SK-N-SH (cell line): ENCODE measurements at regions not wholly inside any gene's neighbourhood (a gene's known extent, or its start where the extent isn't known, plus 50 kb on each side); places are given as distances from the start of the nearest gene placed in this dataset.
A peak's percentile ranks its signal among the peaks of the same experiment; 100 is the strongest.

ENCODE experiments used
- CTCF ChIA-PET: fragments of 300-600, 350-600 bp; formaldehyde crosslinking; extraction: SDS; loops from one replicate; lab custom pipeline; 2021; lab: Yijun Ruan, JAX
- POLR2A ChIA-PET: fragments of 350-600 bp; sonication (Branson Sonifier 250); formaldehyde crosslinking; extraction: SDS; loops from one replicate; lab custom pipeline; 2020; ENCODE audit warnings: antibody characterized with exemption, inconsistent platforms; lab: Yijun Ruan, JAX
- DNase-seq: peaks from one replicate; pipeline ENCODE4 v3.0.0; 2012
- H2AFZ ChIP-seq: fragments of 200-600 bp; sonication (generic); 2 replicates; pipeline ENCODE4 v1.8.1; 2016; ENCODE audit warnings: antibody characterized with exemption, mild to moderate bottlenecking, low read depth
- H3F3A ChIP-seq: fragments of 200-600 bp; sonication (generic); replicated peaks from 2 replicates; pipeline ENCODE3; 2016; ENCODE audit warnings: antibody characterized with exemption, mild to moderate bottlenecking; ENCODE audit not compliant: insufficient read depth
- H3K27ac ChIP-seq, 2 experiments: fragments of 200-500 bp in 1 of 2; fragments of 200-600 bp in 1 of 2; sonication (Bioruptor generic) in 1 of 2; sonication (generic), shearing (Covaris generic) in 1 of 2; 2 replicates each; pipeline versions ENCODE4 v1.5.1 to v1.6.1; 2014 to 2016; ENCODE audit warnings: low read depth in 2 of 2, inconsistent platforms in 1 of 2, low read length in 1 of 2, mild to moderate bottlenecking in 1 of 2, mixed read lengths in 1 of 2
- H3K27me3 ChIP-seq: fragments of 200-600 bp; sonication (generic), shearing (Covaris generic); 2 replicates; pipeline ENCODE4 v1.6.1; 2016; ENCODE audit warnings: mixed run types; ENCODE audit not compliant: insufficient read depth
- H3K36me3 ChIP-seq, 2 experiments: fragments of 200-500 bp in 1 of 2; fragments of 200-600 bp in 1 of 2; sonication (Bioruptor generic) in 1 of 2; sonication (generic) in 1 of 2; replicated peaks in 1 of 2; 2 replicates each; pipeline versions ENCODE3 to v1.5.1; 2014 to 2016; ENCODE audit warnings: low read length in 1 of 2, mild to moderate bottlenecking in 1 of 2; ENCODE audit not compliant: insufficient read depth in 2 of 2, control insufficient read depth in 1 of 2
- H3K4me1 ChIP-seq, 2 experiments: fragments of 200-500 bp in 1 of 2; fragments of 200-600 bp in 1 of 2; sonication (Bioruptor generic) in 1 of 2; sonication (generic), shearing (Covaris generic) in 1 of 2; 2 replicates each; pipeline versions ENCODE4 v1.5.1 to v1.6.1; 2014 to 2016; ENCODE audit warnings: low read depth in 1 of 2, low read length in 1 of 2, mixed run types in 1 of 2; ENCODE audit not compliant: insufficient read depth in 2 of 2, control insufficient read depth in 1 of 2
- H3K4me2 ChIP-seq: fragments of 200-600 bp; sonication (generic), shearing (Covaris generic); 2 replicates; pipeline ENCODE4 v1.6.1; 2017; ENCODE audit warnings: mixed run types
- H3K4me3 ChIP-seq, 2 experiments: fragments of 200-500 bp in 1 of 2; fragments of 200-600 bp in 1 of 2; sonication (Bioruptor generic) in 1 of 2; sonication (generic), shearing (Covaris generic) in 1 of 2; 2 replicates each; pipeline versions ENCODE4 v1.5.1 to v1.8.1; 2014 to 2016; ENCODE audit warnings: low read depth in 2 of 2, inconsistent platforms in 1 of 2, low read length in 1 of 2, mild to moderate bottlenecking in 1 of 2, mixed read lengths in 1 of 2, moderate library complexity in 1 of 2
- H3K79me2 ChIP-seq: fragments of 200-600 bp; sonication (generic); 2 replicates; pipeline ENCODE4 v1.8.1; 2017; ENCODE audit warnings: mild to moderate bottlenecking; ENCODE audit not compliant: insufficient read depth
- H3K9ac ChIP-seq: fragments of 200-600 bp; sonication (generic); 2 replicates; pipeline ENCODE4 v1.6.1; 2017; ENCODE audit warnings: mixed run types
- H3K9me2 ChIP-seq: fragments of 200-600 bp; sonication (generic); 2 replicates; pipeline ENCODE4 v1.6.1; 2017; ENCODE audit warnings: mixed run types
- H3K9me3 ChIP-seq: fragments of 200-600 bp; sonication (generic); 2 replicates; pipeline ENCODE4 v1.6.1; 2017; ENCODE audit warnings: mixed run types, mild to moderate bottlenecking, moderate library complexity
- H4K20me1 ChIP-seq: fragments of 200-600 bp; sonication (generic); 2 replicates; pipeline ENCODE4 v1.6.1; 2017; ENCODE audit warnings: mild to moderate bottlenecking, mixed run types; ENCODE audit not compliant: insufficient read depth
- CTCF ChIP-seq: fragments of 200-600 bp; sonication (generic); IDR thresholded peaks from 2 replicates; pipeline ENCODE4 v1.6.1; 2017; ENCODE audit warnings: antibody characterized with exemption, mild to moderate bottlenecking, moderate library complexity
- ELF1 ChIP-seq: IDR thresholded peaks from 2 replicates; pipeline ENCODE4 v1.4.0; 2012
- EP300 ChIP-seq, 2 experiments: IDR thresholded peaks; 2 replicates each; pipeline versions ENCODE4 v1.4.0 to v1.6.1; 2012; ENCODE audit warnings: borderline replicate concordance in 1 of 2, low read depth in 1 of 2, low read length in 1 of 2
- EZH2phosphoT487 ChIP-seq: fragments of 200-600 bp; sonication (generic); IDR thresholded peaks from 2 replicates; pipeline ENCODE4 v1.6.1; 2017; ENCODE audit warnings: low read depth, mixed run types, mild to moderate bottlenecking, antibody characterized with exemption, moderate library complexity, borderline replicate concordance
- FOSL2 ChIP-seq: IDR thresholded peaks from 2 replicates; pipeline ENCODE4 v1.4.0; 2012; ENCODE audit warnings: low read depth, mild to moderate bottlenecking, moderate library complexity, borderline replicate concordance
- IRF3 ChIP-seq: fragments of 150-350 bp; IDR thresholded peaks from 2 replicates; pipeline ENCODE4 v1.6.1; 2016; ENCODE audit warnings: mild to moderate bottlenecking, low read depth, low read length
- MAX ChIP-seq: IDR thresholded peaks from 2 replicates; pipeline ENCODE4 v1.4.0; 2012; ENCODE audit warnings: low read depth
- MEF2A ChIP-seq: IDR thresholded peaks from 2 replicates; pipeline ENCODE4 v1.4.0; 2012; ENCODE audit warnings: low read depth, borderline replicate concordance
- MXI1 ChIP-seq: IDR thresholded peaks from 2 replicates; pipeline ENCODE4 v1.6.1; 2012; ENCODE audit warnings: mild to moderate bottlenecking, low read depth, low read length, improper control_type of control experiment
- NFIC ChIP-seq: IDR thresholded peaks from 2 replicates; pipeline ENCODE4 v1.4.0; 2012; ENCODE audit warnings: borderline replicate concordance
- NRF1 ChIP-seq: IDR thresholded peaks from 2 replicates; pipeline ENCODE4 v1.6.1; 2012; ENCODE audit warnings: low read depth, mild to moderate bottlenecking, low read length
- POLR2AphosphoS5 ChIP-seq: IDR thresholded peaks from 2 replicates; pipeline ENCODE4 v1.6.1; 2012; ENCODE audit warnings: low read depth, low read length
- RAD21 ChIP-seq: IDR thresholded peaks from 2 replicates; pipeline ENCODE4 v1.6.1; 2012; ENCODE audit warnings: mild to moderate bottlenecking, low read length
- RCOR1 ChIP-seq: fragments of 150-350 bp; IDR thresholded peaks from 2 replicates; pipeline ENCODE4 v1.6.1; 2017; ENCODE audit warnings: antibody characterized with exemption, low read length
- RXRA ChIP-seq: IDR thresholded peaks from 2 replicates; pipeline ENCODE4 v1.4.0; 2012; ENCODE audit warnings: low read depth, mild to moderate bottlenecking, borderline replicate concordance
- SIN3A ChIP-seq: IDR thresholded peaks from 2 replicates; pipeline ENCODE4 v1.6.1; 2012; ENCODE audit warnings: low read depth, mild to moderate bottlenecking, low read length, moderate library complexity, borderline replicate concordance
- TAF1 ChIP-seq: IDR thresholded peaks from 2 replicates; pipeline ENCODE4 v1.6.1; 2012; ENCODE audit warnings: low read depth, mild to moderate bottlenecking, low read length, moderate library complexity, borderline replicate concordance
- YY1 ChIP-seq: IDR thresholded peaks from 2 replicates; pipeline ENCODE4 v1.4.0; 2012; ENCODE audit warnings: low read depth, mild to moderate bottlenecking
- WGBS: methylation state at CpG from one replicate; pipeline ENCODE4 v1.1.6; 2017; ENCODE audit warnings: low lambda C conversion rate; 5-methylcytosine and 5-hydroxymethylcytosine counted together

GRCh38 chr18:64592246-64592645 is 443.4 kb upstream of the LINC00305 start:
- H3K9me2 ChIP-seq, result no peaks in the 10 kb centered on the region
- no peaks in the 10 kb centered on the region for H3K79me2 ChIP-seq
- peak; percentile 2 for DNase-seq
- no peak overlapping the region for H3K27ac ChIP-seq
- H3K4me2 ChIP-seq, result no peak overlapping the region
- H3K9ac ChIP-seq, result no peak overlapping the region
- peaks cover 7% of the 10 kb centered on the region for H3K9me3 ChIP-seq
- H3K4me3 ChIP-seq, result no peak overlapping the region
- H3K36me3 ChIP-seq, result no peaks in the 10 kb centered on the region
- no peaks in the 10 kb centered on the region for H4K20me1 ChIP-seq
- ChIA-PET POLR2A (no interaction called here), CTCF (interaction anchor here (1.1 kb wide), 1 partner anchor 12 kb away, joined by 4 read pairs; no protein-coding TSS in a partner anchor)
- H3F3A ChIP-seq, result no peaks in the 10 kb centered on the region
- no peaks in the 10 kb centered on the region for H3K27me3 ChIP-seq
- 31% methylated on average over 1 of the region's 1 CpG for WGBS
- peaks cover 0 to 2% of the 10 kb centered on the region in 2 experiments; a peak in 1 of 4 replicates for H3K4me1 ChIP-seq
- no peak for TF ChIP-seq RAD21
- peak; percentile 70; the same call in 1 of the 2 replicates for TF ChIP-seq RCOR1
- TF ChIP-seq ELF1, result no peak
- TF ChIP-seq NRF1, result no peak
- no peak for TF ChIP-seq MAX
- no peak overlapping the region for H2AFZ ChIP-seq

GRCh38 chr18:64589000-64589399 is 440.1 kb upstream of the LINC00305 start:
- CTCF ChIA-PET, result no interaction called here
- DNase-seq, result no peak
- H3K4me3 ChIP-seq, result no peak overlapping the region
- no peak overlapping the region for H3K27ac ChIP-seq
- no peaks in the 10 kb centered on the region for H3K79me2 ChIP-seq
- no peaks in the 10 kb centered on the region for H3K9me2 ChIP-seq
- H3K36me3 ChIP-seq, result no peaks in the 10 kb centered on the region
- POLR2A ChIA-PET, result no interaction called here
- no peak overlapping the region for H2AFZ ChIP-seq
- no peaks in the 10 kb centered on the region for H3K4me1 ChIP-seq
- H3K27me3 ChIP-seq, result no peaks in the 10 kb centered on the region
- no peak overlapping the region for H3K9ac ChIP-seq
- TF ChIP-seq FOSL2 (no peak), MXI1 (no peak), SIN3A (no peak), NRF1 (no peak), EZH2phosphoT487 (no peak), EP300 (IDR thresholded peaks at IDR 0.05; ENCODE audit: borderline replicate concordance in 1 of 2, low read depth in 1 of 2, low read length in 1 of 2) (no peak), IRF3 (no peak), TAF1 (no peak), POLR2AphosphoS5 (no peak), RXRA (no peak), YY1 (no peak), CTCF (no peak), MEF2A (no peak), RAD21 (no peak), NFIC (no peak)
- WGBS, result 50% methylated on average over 3 of the region's 3 CpGs
- no peaks in the 10 kb centered on the region for H3F3A ChIP-seq
- H3K4me2 ChIP-seq, result no peak overlapping the region
- no peaks in the 10 kb centered on the region for H4K20me1 ChIP-seq
- H3K9me3 ChIP-seq, result peaks cover 3% of the 10 kb centered on the region; the same call in 1 of the 2 replicates
